ENCODE measurements at regions not wholly inside any gene's neighbourhood (a gene's known extent, or its start where the extent isn't known, plus 50 kb on each side); places are given as distances from the start of the nearest gene placed in this dataset.

- H3K27ac ChIP-seq: peak overlapping the region; percentile 25; the same call in 1 of the 2 replicates
- no peak for TF ChIP-seq CTCF (conservative IDR thresholded peaks at IDR 0.05)
- no peak for TF ChIP-seq ZFX (IDR thresholded peaks at IDR 0.05)
Observed at GRCh38 chr16:80147026-80147655, 393.7 kb upstream of the DYNLRB2 start.

- H3K27ac ChIP-seq: no peak overlapping the region
- TF ChIP-seq CTCF (conservative IDR thresholded peaks at IDR 0.05) (no peak), ZFX (IDR thresholded peaks at IDR 0.05) (no peak)
Observed at GRCh38 chr16:80144191-80144590, 396.6 kb upstream of the DYNLRB2 start.

- H3K27ac ChIP-seq: no peak overlapping the region
- TF ChIP-seq ZFX (IDR thresholded peaks at IDR 0.05) (no peak), CTCF (conservative IDR thresholded peaks at IDR 0.05) (no peak)
Observed at GRCh38 chr16:80142940-80143339, 397.9 kb upstream of the DYNLRB2 start.

- no peak overlapping the region for H3K27ac ChIP-seq
- TF ChIP-seq ZFX (IDR thresholded peaks at IDR 0.05) (no peak), CTCF (conservative IDR thresholded peaks at IDR 0.05) (no peak)
Observed at GRCh38 chr16:80142281-80142680, 398.5 kb upstream of the DYNLRB2 start.

- TF ChIP-seq ZFX (IDR thresholded peaks at IDR 0.05): no peak
- no peak for TF ChIP-seq CTCF (conservative IDR thresholded peaks at IDR 0.05)
Observed at GRCh38 chr16:80129791-80130190, 411.0 kb upstream of the DYNLRB2 start.

GRCh38 chr16:80125677-80126076, 415.1 kb upstream of the DYNLRB2 start:
- H3K27ac ChIP-seq: no peak overlapping the region
- TF ChIP-seq CTCF (conservative IDR thresholded peaks at IDR 0.05) (no peak), ZFX (IDR thresholded peaks at IDR 0.05) (no peak)

More at GRCh38 chr16:80129791-80130190, 411.0 kb upstream of the DYNLRB2 start:
- no peak overlapping the region for H3K27ac ChIP-seq

- TF ChIP-seq ZFX (IDR thresholded peaks at IDR 0.05): no peak
- no peak for TF ChIP-seq CTCF (conservative IDR thresholded peaks at IDR 0.05)
- H3K27ac ChIP-seq: no peak overlapping the region
Observed at GRCh38 chr16:80123189-80123588, 417.6 kb upstream of the DYNLRB2 start.

All from C4-2B (cell line).